H9 (cell line): ENCODE measurements at regions not wholly inside any gene's neighbourhood (a gene's known extent, or its start where the extent isn't known, plus 50 kb on each side); places are given as distances from the start of the nearest gene placed in this dataset.

Experiments
- DNase-seq: peaks from one replicate; pipeline ENCODE4 v3.0.0-alpha.2; 2017
- H2AFZ ChIP-seq: one replicate; pipeline ENCODE4 v1.6.1; 2013; ENCODE audit warnings: mild to moderate bottlenecking, low read length, control low read depth, moderate library complexity
- H2AK5ac ChIP-seq: 2 replicates; pipeline ENCODE4 v1.6.1; 2013; ENCODE audit warnings: low read length, control low read depth, mixed read lengths; ENCODE audit not compliant: insufficient read length
- H2BK120ac ChIP-seq: one replicate; pipeline ENCODE4 v1.6.1; 2013; ENCODE audit warnings: low read depth, mild to moderate bottlenecking, low read length, control low read depth, inconsistent platforms; ENCODE audit not compliant: poor library complexity, severe bottlenecking
- H2BK12ac ChIP-seq: 2 replicates; pipeline ENCODE4 v1.6.1; 2013; ENCODE audit warnings: low read length, control low read depth, mixed read lengths, low read depth; ENCODE audit not compliant: insufficient read length
- H2BK15ac ChIP-seq: 2 replicates; pipeline ENCODE4 v1.6.1; 2013; ENCODE audit warnings: low read depth, low read length, control low read depth
- H2BK20ac ChIP-seq: one replicate; pipeline ENCODE4 v1.6.1; 2013; ENCODE audit warnings: low read depth, mild to moderate bottlenecking, low read length, control low read depth, inconsistent platforms; ENCODE audit not compliant: poor library complexity, severe bottlenecking
- H2BK5ac ChIP-seq: 2 replicates; pipeline ENCODE4 v1.6.1; 2013; ENCODE audit warnings: low read length, control low read depth, mixed read lengths; ENCODE audit not compliant: insufficient read length
- H3K14ac ChIP-seq: 2 replicates; pipeline ENCODE4 v1.6.1; 2013; ENCODE audit warnings: low read length, control low read depth; ENCODE audit not compliant: insufficient read depth
- H3K18ac ChIP-seq: 2 replicates; pipeline ENCODE4 v1.6.1; 2013; ENCODE audit warnings: low read depth, mild to moderate bottlenecking, mixed read lengths, low read length, control low read depth; ENCODE audit not compliant: insufficient read length
- H3K23ac ChIP-seq: 2 replicates; pipeline ENCODE4 v1.6.1; 2013; ENCODE audit warnings: low read length, control low read depth, mixed read lengths, low read depth; ENCODE audit not compliant: insufficient read length
- H3K23me2 ChIP-seq: 2 replicates; pipeline ENCODE4 v1.6.1; 2013; ENCODE audit warnings: low read depth, mild to moderate bottlenecking, mixed read lengths, low read length, control low read depth; ENCODE audit not compliant: insufficient read length, poor library complexity, severe bottlenecking
- H3K27ac ChIP-seq: 2 replicates; pipeline ENCODE4 v1.5.1; 2013; ENCODE audit warnings: low read length, control low read depth, mixed read lengths, low read depth; ENCODE audit not compliant: insufficient read length
- H3K27me3 ChIP-seq: 2 replicates; pipeline ENCODE4 v1.6.1; 2013; ENCODE audit warnings: low read length, control low read depth, inconsistent platforms; ENCODE audit not compliant: insufficient read depth
- H3K4ac ChIP-seq: 2 replicates; pipeline ENCODE4 v1.6.1; 2013; ENCODE audit warnings: low read depth, mild to moderate bottlenecking, control low read depth, inconsistent platforms, low read length, moderate library complexity
- H3K4me1 ChIP-seq: 2 replicates; pipeline ENCODE4 v1.6.1; 2013; ENCODE audit warnings: low read length, control low read depth, inconsistent platforms; ENCODE audit not compliant: insufficient read depth
- H3K4me2 ChIP-seq: 2 replicates; pipeline ENCODE4 v1.6.1; 2013; ENCODE audit warnings: low read length, control low read depth, mixed read lengths; ENCODE audit not compliant: insufficient read length, insufficient read depth
- H3K56ac ChIP-seq: 2 replicates; pipeline ENCODE4 v1.6.1; 2013; ENCODE audit warnings: low read depth, mild to moderate bottlenecking, mixed read lengths, low read length, control low read depth; ENCODE audit not compliant: insufficient read length
- H3K79me1 ChIP-seq: 2 replicates; pipeline ENCODE4 v1.6.1; 2013; ENCODE audit warnings: low read depth, mild to moderate bottlenecking, moderate library complexity, low read length, control low read depth, inconsistent platforms; ENCODE audit not compliant: insufficient read depth, poor library complexity, severe bottlenecking
- H3K79me2 ChIP-seq: 2 replicates; pipeline ENCODE4 v1.6.1; 2013; ENCODE audit warnings: low read length, control low read depth, inconsistent platforms; ENCODE audit not compliant: insufficient read depth
- H3K9ac ChIP-seq: 2 replicates; pipeline ENCODE4 v1.6.1; 2013; ENCODE audit warnings: low read length, control low read depth, mixed read lengths; ENCODE audit not compliant: insufficient read length; ENCODE audit errors: extremely low read depth
- H3K9me3 ChIP-seq: one replicate; pipeline ENCODE4 v1.6.1; 2013; ENCODE audit warnings: low read depth, low read length, inconsistent platforms; ENCODE audit not compliant: control insufficient read depth
- H3T11ph ChIP-seq: one replicate; pipeline ENCODE4 v1.6.1; 2013; ENCODE audit warnings: mild to moderate bottlenecking, low read length, control low read depth, inconsistent platforms
- H4K20me1 ChIP-seq: one replicate; pipeline ENCODE4 v1.6.1; 2013; ENCODE audit not compliant: control insufficient read depth, insufficient read length, insufficient read depth
- H4K5ac ChIP-seq: 2 replicates; pipeline ENCODE4 v1.6.1; 2013; ENCODE audit warnings: low read depth, mild to moderate bottlenecking, mixed read lengths, low read length, control low read depth; ENCODE audit not compliant: insufficient read length
- H4K8ac ChIP-seq: replicated peaks from 2 replicates; pipeline ENCODE4 v1.6.1; 2013; ENCODE audit warnings: low read length, control low read depth, mixed read lengths, low read depth; ENCODE audit not compliant: insufficient read length
- H4K91ac ChIP-seq: 2 replicates; pipeline ENCODE4 v1.6.1; 2013; ENCODE audit warnings: low read depth, mild to moderate bottlenecking, moderate library complexity, mixed read lengths, low read length, control low read depth; ENCODE audit not compliant: insufficient read length
- H3K27ac Mint-ChIP-seq, 3 experiments: 2 replicates in 2 of 3; 3 replicates in 1 of 3; pipeline ENCODE4 v1.8.0; 2020 to 2021; ENCODE audit warnings: mixed read lengths in 3 of 3, mild to moderate bottlenecking in 1 of 3, moderate library complexity in 1 of 3
- H3K27me3 Mint-ChIP-seq: 2 replicates; pipeline ENCODE4 v1.8.0; 2021; ENCODE audit warnings: low read depth, mild to moderate bottlenecking, moderate library complexity, mixed read lengths
- H3K36me3 Mint-ChIP-seq, 3 experiments: 2 replicates in 2 of 3; 3 replicates in 1 of 3; pipeline ENCODE4 v1.8.0; 2020 to 2021; ENCODE audit warnings: low read depth in 3 of 3, mixed read lengths in 3 of 3; ENCODE audit not compliant: insufficient read depth in 1 of 3
- H3K4me1 Mint-ChIP-seq, 2 experiments: 2 replicates each; pipeline ENCODE4 v1.8.0; 2020; ENCODE audit warnings: mixed read lengths in 2 of 2
- H3K4me3 Mint-ChIP-seq, 2 experiments: 2 replicates in 1 of 2; 3 replicates in 1 of 2; pipeline ENCODE4 v1.8.0; 2020 to 2021; ENCODE audit warnings: mild to moderate bottlenecking in 2 of 2, mixed read lengths in 2 of 2, moderate library complexity in 1 of 2
- H3K9me3 Mint-ChIP-seq, 2 experiments: 2 replicates in 1 of 2; 3 replicates in 1 of 2; pipeline ENCODE4 v1.8.0; 2020; ENCODE audit warnings: mild to moderate bottlenecking in 2 of 2, mixed read lengths in 2 of 2, moderate library complexity in 1 of 2
- WGBS: extraction: QIAGEN DNeasy Blood & Tissue Kit; methylation state at CpG from one replicate; pipeline ENCODE4 v1.1.7; 2013; ENCODE audit warnings: missing lambda C conversion rate, low lambda C conversion rate, mixed read lengths; ENCODE audit not compliant: insufficient read length; ENCODE audit errors: extremely low coverage; 5-methylcytosine and 5-hydroxymethylcytosine counted together
- TF ChIP-seq, protein P1 (sequence below): fragments of 200-600 bp; sonication (generic); conservative IDR thresholded peaks from 3 replicates; pipeline ENCODE4 v1.8.0; 2021; ENCODE audit warnings: antibody characterized with exemption, mild to moderate bottlenecking

DNA sequence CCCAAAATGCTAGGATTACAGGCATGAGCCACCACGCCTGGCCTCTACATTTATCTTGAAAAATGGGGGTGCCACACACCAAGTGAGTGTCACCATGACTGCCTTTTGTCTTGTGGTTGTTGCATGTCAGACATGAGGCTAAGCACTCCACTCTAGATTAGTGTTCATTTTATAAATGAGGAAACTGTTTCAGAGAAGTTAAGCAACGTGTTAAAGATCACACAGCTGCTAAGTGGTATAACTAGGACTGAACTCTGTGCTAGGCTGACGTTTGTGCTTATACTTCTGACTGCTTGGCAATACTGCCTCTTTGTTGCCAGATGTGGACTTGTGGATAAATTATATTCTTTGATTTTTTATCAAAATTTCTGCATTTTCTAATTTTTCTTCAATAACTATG is 50.8 kb upstream of the SMAD6 start:
- no peaks in the 10 kb centered on the region for H3K23me2 ChIP-seq
- H3K9me3 ChIP-seq, result no peaks in the 10 kb centered on the region
- H3K9ac ChIP-seq, result no peak overlapping the region
- DNase-seq, result no peak
- no peak overlapping the region for H4K91ac ChIP-seq
- no peak overlapping the region for H3K18ac ChIP-seq
- no peaks in the 10 kb centered on the region for H3K36me3 Mint-ChIP-seq
- no peak overlapping the region for H3K23ac ChIP-seq
- H3K4me2 ChIP-seq, result no peak overlapping the region
- H3K4me3 Mint-ChIP-seq, result no peak overlapping the region
- no peak overlapping the region for H2BK5ac ChIP-seq
- peaks cover 32 to 50% of the 10 kb centered on the region in 2 experiments for H3K4me1 Mint-ChIP-seq
- no peak overlapping the region for H4K5ac ChIP-seq
- H2AK5ac ChIP-seq, result no peak overlapping the region
- no peak overlapping the region for H4K8ac ChIP-seq
- no peak overlapping the region for H2BK120ac ChIP-seq
- H3K14ac ChIP-seq, result no peak overlapping the region
- H2BK20ac ChIP-seq, result no peak overlapping the region
- no peaks in the 10 kb centered on the region for H3K79me2 ChIP-seq
- H3K27me3 ChIP-seq, result no peaks in the 10 kb centered on the region
- H3K27ac ChIP-seq, result no peak overlapping the region
- H3K4me1 ChIP-seq, result peaks cover 11% of the 10 kb centered on the region
- no peak overlapping the region for H2BK12ac ChIP-seq
- H2BK15ac ChIP-seq, result no peak overlapping the region
- H4K20me1 ChIP-seq, result no peaks in the 10 kb centered on the region
- TF ChIP-seq, protein P1, sequence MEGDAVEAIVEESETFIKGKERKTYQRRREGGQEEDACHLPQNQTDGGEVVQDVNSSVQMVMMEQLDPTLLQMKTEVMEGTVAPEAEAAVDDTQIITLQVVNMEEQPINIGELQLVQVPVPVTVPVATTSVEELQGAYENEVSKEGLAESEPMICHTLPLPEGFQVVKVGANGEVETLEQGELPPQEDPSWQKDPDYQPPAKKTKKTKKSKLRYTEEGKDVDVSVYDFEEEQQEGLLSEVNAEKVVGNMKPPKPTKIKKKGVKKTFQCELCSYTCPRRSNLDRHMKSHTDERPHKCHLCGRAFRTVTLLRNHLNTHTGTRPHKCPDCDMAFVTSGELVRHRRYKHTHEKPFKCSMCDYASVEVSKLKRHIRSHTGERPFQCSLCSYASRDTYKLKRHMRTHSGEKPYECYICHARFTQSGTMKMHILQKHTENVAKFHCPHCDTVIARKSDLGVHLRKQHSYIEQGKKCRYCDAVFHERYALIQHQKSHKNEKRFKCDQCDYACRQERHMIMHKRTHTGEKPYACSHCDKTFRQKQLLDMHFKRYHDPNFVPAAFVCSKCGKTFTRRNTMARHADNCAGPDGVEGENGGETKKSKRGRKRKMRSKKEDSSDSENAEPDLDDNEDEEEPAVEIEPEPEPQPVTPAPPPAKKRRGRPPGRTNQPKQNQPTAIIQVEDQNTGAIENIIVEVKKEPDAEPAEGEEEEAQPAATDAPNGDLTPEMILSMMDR, result no peak
- no peak overlapping the region for H3K27ac Mint-ChIP-seq
- no peak overlapping the region for H3T11ph ChIP-seq
- H2AFZ ChIP-seq, result no peak overlapping the region
- no peaks in the 10 kb centered on the region; a peak in 1 of 5 replicates for H3K9me3 Mint-ChIP-seq
- no peak overlapping the region for H3K4ac ChIP-seq
- no peak overlapping the region for H3K56ac ChIP-seq
- no peaks in the 10 kb centered on the region for H3K79me1 ChIP-seq
- WGBS, result no CpG with 5 or more reads among the region's 3 CpGs
- peaks cover 9% of the 10 kb centered on the region for H3K27me3 Mint-ChIP-seq
